Femur (tissue), 1 donor: ENCODE measurements at regions not wholly inside any gene's neighbourhood (a gene's known extent, or its start where the extent isn't known, plus 50 kb on each side); places are given as distances from the start of the nearest gene placed in this dataset.
"Not testable (repeated sequence)": the region's sequence is repeated elsewhere in the genome, so short reads cannot be mapped to it uniquely, and the experiment has no call there.

Source experiments
- DNase-seq: peaks from one replicate; pipeline ENCODE4 v3.0.0-alpha.2; 2017

DNA sequence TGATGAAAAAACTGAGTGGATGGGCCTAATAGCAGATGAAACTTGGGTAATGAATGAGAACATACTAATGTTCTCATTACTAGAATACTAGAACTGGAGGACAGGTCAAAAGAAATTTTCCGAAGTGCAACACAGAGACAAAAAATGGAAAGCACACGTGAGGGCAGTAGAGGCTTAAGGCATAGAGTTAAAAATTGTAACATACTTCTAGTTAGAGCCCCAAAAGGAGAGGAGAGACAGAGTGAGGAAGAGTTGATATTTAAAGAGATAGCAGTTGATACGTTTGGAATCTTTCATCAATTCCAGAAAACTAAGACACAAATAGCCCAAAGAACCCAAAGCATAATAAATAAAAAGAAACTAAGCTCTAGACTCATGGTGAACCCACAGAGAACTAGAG lies 327.9 kb downstream of the SQOR start:
- no peak for DNase-seq

DNA sequence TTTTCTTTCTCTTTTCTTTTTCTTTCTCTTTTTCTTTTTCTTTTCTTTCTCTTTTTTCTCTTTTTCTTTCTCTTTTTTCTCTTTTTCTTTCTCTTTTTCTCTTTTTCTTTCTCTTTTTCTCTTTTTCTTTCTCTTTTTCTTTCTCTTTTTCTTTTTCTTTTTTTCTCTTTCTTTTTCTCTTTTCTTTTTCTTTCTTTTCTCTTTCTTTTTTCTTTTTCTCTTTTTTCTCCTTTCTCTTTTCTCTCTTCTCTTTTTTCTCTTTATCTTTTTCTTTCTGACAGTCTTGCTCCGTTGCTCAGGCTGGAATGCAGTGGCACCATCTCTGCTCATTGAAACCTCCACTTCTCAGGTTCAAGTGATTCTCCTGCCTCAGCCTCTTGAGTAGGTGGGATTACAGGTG lies 335.7 kb downstream of the SQOR start:
- no peak for DNase-seq

DNA sequence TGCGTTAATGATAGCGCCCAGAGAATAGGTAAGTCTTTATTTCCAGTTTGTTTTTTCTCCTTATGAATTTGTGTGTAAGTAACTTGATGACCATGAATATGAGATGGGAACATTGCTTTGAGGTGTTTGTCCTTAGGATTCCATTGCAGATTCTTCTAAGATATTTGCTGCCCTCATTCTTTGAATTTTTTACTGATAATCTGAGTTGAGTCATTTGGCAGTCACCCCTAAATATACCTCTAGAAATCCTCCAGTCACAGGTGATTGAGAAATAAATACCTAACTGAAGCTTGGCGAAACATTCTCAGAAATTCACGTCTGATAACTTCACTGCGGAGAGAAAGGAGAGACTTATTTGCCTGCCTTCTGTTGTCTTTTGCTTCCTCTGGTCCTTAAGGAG lies 345.5 kb downstream of the SQOR start:
- no peak for DNase-seq

DNA sequence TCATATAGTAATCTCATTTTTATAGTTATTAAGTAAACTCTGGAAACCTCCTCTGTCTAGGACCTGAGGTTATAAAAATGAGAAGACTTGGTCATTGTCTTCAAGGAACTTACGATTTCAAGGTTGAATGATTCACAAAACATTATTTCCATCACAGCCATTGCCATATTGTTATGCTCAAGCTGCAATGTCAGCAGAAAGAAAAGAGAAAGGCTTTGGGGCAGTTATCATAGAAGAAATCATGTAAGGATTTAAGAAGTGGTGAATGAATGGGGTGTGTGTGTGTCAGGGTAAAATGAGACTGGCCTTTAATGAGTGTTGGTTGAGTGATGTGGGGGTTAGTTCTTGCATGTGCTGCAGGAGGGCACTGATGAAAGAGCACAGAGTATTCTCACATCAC lies 346.8 kb downstream of the SQOR start:
- DNase-seq = no peak

DNA sequence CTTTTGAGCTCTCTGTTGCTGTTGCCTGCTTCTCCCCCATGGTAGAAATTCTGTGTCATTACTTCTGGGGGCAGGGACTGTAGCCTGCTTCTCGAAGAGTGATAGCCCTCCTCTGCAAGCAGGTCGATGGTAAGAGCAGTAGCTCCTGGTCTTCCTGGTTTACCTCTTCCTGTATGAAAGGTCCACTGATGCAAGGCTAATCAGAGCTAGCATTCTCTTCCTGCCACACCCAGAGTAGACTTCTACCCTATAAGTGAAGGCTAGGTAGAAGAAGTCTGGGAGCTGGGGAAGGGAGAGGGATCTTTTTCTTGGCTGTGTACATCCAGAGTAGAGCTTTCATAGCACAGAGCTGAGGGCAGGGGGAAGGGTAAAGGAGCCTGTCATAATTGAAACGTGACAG lies 357.0 kb downstream of the SQOR start:
- no peak for DNase-seq

DNA sequence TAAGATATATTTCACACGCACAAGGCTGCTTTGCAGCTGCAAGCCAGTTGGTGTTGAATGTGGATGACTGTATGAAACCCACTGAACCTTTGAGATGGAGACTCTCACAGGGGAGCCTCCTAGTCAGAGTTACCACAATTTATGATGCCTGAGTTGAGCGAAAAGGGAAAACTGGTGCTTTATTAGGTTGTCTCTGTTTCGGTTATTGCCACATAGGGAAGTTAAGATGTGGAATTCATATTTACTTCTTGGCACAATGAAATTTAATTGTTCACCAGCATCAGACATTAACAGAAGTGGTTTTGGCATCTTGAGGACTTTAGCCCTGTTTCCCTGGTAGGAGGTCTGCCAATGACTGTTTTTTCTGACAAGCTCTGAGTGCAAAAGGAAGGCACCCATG lies 358.2 kb downstream of the SQOR start:
- DNase-seq = no peak

DNA sequence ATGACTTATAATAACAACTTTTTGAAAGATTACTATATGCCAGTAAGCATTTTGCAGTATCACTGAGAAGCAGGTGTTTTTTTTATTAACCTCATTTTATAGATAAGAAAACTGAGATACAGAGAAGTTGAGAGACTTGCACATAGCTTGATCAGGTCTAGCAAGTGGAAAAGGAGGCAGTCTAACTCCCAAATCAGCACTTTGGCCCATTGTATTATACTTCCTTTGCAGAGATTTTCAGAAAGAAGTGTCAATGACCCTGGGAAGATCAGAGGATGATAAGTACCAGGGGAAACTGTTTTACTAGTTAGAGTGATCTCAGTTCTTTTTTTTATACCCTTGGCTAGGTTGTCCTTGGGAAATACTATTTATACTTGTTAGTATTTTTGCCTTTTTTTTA lies 358.7 kb downstream of the SQOR start:
- no peak for DNase-seq

DNA sequence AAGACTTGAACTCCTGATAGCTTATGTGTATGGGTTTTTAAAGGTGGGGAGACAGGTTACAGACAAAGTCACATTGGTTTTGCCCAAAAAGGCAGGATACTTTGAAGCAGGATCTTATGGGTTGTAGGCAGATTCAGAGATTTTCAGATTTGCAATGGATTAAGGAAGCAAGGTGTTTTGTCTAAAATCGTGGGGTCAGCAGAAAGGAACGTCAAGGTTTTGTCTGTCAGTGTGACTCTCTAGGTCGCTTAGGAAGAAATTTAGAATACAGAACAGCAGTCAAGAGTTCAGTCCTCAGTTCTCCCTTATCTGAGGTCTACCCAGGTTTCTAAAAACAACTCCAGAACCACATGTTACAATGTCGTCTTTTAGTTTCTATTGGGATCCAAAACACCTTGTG lies 361.0 kb downstream of the SQOR start:
- DNase-seq = no peak

DNA sequence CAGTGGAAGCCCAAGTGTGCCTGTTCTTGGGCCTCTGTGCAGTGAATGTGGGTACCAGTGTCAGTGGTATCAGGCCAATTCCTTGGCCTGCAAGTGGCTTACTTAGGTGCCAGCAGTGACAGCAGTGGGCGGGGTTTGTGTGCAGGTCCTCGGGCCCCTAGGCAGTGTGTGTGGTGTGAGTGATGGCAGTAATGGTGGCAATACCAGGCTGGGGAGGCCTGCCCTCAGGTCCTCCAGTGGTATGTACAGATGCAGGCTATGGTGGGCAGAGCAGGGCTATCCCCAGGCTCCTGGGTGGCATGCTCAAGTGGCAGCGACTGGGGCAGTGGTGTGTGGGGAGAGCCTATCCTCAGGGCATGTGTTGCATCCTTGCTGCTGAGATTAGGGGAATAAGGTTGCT lies 379.7 kb downstream of the SQOR start:
- no peak for DNase-seq

DNA sequence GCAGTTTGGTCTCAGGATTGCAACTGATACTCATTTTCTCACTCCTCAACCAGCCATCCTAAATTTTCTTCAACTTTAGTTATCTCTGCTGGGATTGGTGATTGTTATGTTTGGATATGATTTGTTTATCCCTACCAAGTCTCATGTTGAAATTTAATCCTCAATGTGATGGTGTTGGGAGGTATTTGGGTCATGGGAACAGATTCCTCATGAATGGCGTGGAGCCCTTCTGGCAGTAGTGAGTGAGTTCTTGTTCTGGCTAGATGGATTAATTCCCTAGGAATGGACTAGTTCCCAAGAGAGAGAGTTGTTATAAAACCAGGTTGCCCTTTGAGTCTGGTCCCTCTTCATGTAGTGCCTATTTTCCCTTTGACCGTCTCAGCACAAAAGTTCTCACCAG lies 399.9 kb downstream of the SQOR start:
- no peak for DNase-seq

DNA sequence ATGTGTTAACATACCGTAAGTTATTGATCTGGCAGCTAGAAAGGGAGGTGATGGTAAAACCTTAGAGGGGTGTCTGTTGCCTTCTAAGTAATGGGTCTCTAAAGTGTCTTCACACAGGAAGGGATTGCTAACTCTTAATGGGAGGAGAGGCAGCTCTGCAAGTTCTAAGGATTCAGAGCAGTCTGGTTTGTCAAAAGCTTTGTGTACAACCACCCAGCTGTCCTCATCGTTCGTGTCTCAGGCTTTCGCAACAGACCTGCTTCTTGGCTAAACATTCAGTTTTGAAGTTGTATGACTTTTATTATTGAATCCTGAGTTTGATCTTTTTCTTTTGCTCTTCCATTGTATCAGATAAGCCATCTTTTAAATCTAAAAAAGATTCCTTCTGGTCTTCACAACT lies 404.9 kb downstream of the SQOR start:
- DNase-seq = no peak

DNA sequence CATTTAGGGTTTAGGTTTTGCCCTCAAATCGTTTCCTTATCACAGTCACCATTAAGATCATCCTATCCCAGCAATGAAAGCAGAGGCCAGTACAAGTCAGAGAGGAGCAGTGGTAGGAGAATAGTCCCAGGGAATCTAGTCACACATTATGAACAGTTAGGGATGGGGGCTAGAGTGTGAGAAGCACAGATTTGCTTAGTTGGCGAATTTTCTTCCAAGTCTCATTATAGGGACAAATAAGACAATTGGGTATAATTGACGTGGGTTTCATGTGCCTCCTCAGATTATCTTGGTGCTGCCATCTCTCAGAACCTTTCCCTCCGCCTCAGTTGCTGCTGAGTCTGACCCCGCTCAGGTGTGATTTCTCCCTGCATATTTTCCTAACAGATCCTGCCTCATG lies 407.1 kb downstream of the SQOR start:
- no peak for DNase-seq

DNA sequence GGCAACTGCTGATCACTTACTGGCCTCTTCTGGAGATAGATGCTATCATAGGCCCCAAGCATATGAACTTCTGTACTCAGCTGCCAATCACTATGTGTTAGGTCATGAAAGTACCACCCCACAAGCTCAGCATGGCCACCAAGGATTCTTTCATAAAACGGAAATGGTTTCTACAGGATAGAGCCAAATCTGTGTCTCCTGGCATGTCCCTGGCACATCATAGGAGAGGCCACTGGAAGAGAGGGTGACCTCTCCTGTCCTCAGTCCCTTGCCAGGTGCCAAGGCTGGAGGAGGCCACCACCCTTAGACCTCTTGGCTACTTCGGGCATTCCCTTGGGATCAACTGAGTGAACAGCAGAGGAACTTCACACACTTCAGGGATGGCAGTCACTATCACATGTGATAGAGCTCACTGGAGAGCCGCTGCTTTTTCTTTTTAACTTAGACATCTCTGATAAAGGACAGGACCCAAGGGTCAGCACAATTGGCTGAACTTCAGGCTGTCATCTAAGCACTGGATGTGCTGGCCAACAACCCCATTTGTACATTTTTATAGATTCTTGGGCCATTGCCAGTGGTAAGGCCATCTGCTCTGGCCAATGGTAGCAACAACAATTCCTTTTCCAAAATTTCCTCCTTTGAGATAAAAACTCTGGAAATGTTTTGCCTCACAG lies 425.2 kb downstream of the SQOR start:
- no peak for DNase-seq

DNA sequence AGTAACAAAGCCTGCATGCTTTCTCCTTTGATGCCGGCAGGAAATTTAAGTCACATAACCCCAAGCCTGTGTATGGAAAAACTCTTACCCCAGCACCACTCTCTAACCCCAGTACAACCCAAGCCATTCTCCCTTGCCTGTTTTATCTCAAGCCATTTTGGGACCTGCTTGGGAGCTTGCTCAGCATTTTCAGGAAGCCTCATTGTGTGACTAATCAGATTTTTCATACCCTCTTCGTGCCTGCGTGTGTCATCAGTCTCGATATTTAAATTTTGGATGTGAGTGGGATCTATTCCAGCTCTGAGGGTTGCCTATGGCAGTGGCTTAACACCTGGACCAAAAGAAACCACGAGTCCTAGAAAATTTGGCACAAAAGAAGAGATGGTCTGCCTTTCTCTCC lies 426.2 kb downstream of the SQOR start:
- DNase-seq = no peak

DNA sequence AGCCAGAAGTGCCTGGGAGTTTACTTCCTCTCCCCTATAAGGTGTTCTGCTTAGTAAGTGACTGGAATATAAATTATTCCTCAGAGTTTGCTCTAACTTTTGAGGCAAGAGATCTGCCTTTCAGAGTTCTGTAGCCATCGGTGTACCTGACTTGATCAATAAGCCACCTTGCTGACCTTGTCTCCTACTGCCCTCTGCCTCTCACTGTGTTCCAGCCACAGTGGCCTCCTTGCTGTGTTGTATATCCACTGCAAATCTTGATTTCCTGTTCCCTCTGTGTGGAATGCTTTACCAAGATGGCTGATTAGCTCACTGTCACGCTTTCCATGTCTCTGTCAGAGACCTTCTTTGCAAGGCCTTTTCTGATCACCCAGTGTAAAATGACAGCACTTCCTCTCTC lies 442.4 kb downstream of the SQOR start:
- no peak for DNase-seq

DNA sequence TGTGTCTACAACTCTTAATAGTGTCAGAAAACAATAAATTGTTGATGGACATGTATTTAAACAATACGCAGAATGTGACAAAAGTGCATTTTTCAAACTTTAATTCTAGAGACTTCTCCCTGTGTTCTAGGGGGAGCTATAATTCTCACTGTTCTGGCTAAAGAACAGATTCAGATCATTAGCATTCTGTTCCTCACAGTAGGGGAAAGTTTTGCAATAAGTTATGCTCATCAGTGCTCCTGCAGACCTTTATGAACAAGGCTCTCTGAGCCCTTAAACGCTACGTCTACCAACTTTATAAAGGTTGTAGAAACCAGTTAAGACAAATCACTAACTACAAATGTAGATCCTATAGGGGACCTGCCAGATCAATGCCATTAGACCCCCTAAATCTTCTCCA lies 444.2 kb downstream of the SQOR start:
- DNase-seq = no peak

DNA sequence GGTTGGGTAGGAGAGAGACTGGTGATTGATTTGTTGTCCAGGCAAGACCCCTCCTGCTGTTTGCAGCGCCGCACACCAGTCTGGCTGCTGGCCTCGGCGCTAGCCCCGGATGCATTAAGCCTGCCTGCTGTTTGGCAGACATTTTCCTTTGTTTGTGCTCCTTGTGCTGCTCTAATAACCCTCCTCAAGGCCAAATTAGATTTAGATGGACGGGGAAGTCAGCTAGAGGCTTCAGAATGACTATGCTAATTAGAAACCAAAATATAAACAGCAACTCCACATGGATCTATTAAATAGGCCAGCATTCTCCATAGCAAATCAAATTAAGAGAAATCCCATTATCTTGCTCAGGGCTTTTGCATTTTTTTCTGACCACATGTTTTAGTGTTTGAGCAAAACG lies 445.2 kb downstream of the SQOR start:
- DNase-seq = peak; percentile 21

DNA sequence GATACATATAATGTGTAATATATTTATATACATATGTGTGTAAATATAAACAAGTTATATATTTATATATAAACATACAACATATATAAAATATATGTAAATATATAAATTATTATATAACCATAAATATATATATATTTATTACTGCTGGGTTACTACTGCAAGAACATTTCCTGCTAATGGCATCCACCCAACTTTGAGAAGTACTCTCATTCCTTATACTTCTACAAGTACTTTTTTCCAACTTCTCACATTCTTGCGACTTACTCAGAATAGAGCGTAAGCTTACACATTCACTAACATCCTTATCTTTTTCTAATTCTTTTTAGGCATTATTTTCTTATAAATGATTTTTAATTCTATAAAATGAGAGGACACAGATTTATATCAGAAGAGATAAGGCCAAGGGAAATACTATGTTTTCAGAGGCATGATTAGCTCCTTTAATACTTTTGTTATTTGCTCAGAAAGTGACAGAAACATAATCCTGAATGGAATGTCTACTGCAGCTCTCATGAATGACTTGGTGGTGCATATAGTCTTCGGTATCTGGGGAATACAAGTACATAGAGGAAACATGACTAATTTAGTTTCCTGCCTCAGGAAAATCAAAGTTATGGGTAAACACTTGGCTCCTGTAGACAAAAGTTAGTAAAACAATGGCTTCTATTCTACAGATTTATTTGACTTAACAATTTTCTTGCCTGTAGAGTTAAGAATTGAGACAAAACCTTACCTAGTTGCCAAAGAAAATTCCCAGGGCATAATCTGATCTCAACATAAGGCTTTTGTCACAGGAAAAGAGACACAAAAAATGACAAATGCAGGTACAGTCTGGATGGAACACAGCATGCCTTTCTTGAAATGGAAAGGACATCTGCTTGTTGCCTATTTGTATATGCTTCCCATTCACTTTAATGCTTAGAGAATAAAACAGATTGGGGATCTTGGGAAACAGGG lies 453.9 kb downstream of the SQOR start:
- DNase-seq = no peak

DNA sequence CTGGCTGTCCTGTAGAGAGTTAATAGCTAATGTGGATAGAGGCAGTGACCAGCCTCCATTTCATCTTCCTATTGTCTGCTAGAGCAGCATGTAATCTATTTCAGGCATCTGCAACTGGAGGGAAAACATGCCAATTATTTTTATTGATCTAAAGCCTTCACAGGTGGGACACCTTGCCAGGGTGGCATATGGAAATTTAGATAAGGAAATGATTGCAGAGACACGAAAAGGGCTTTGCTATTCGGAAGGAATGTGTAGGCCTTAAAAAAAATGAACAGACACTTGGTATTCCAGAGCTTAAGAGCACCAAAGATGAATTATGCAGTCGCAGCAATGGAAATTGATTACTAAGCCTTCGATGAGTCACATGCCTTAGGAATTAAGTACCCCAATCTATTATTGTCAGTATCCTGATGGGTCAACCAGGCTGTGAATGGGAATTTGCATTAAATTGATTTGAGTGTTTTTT lies 454.7 kb downstream of the SQOR start:
- no peak for DNase-seq

DNA sequence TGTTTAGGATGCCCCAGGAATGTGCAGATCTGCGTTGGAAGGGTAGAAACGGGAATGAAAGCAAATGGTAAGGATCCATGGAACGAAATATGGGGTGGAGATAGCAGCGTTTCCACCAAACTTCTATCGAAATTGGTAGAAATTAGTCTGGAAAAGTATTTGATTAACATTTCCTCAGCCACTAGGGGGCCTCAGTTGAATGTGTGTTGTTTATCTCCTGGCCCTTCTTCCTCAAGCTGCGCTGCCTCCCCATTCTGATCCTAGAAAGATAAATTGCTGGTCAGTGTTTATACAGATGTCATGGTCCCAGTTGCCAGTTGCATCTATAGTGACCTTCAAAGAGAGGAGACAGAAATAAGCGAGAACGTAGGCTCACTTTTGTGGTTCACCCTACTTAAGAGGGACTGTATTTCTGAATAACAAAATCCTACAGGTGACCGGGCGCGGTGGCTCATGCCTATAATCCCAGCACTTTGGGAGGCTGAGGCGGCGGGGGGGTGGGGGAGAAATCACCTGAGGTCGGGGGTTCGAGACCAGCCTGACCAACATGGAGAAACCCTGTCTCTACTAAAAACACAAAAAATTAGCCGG lies 457.1 kb downstream of the SQOR start:
- DNase-seq = no peak

DNA sequence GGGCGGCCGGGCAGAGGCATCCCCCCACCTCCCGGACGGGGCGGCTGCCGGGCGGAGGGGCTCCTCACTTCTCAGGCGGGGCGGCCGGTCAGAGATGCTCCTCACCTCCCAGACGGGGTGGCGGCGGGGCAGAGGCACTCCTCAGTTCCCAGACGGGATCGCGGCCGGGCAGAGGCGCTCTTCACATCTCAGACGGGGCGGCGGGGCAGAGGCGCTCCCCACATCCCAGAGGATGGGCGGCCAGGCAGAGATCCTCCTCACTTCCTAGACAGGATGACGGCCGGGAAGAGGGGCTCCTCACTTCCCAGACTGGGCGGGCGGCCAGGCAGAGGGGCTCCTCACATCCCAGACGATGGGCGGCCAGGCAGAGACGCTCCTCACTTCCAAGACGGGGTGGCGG lies 463.2 kb downstream of the SQOR start:
- DNase-seq = not testable (repeated sequence)

DNA sequence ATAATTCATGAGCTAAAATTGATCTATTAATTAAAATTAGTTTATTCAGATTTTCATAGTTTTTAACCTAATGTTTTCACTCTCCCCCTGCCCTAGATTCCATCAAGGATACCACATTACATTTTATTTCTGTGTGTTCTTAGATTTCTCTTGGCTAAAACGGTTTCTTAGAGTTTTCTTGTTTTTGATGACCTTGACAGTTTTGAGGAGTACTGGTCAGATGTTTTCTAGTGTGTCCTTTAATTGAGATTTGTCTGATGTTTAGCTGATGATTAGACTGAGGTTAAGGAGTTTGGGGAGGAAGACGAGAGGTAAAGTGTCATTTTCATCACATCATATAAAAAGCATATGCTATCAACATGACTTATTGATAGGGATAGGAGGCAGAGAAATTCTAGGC lies 475.9 kb downstream of the SQOR start:
- DNase-seq = no peak

DNA sequence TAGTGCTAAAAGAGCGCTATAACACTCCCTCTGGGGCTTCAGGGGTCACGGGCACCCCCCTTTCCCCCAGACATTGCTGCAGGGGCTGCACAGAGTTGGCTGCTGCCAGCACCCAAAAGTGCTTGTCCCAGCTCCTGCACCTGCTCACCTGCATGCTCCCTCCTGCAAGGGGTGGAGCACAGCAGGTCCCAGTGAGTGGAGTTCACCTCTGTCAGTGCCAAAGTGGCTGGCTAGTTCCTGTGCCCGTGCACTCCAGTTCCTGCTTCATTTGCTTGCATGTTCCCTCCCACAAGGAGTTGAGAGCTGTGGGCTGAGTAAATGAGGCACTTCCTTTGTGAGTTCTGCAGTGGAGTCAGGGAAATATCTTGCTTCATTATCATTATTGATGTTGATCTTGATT lies 476.9 kb downstream of the SQOR start:
- no peak for DNase-seq

DNA sequence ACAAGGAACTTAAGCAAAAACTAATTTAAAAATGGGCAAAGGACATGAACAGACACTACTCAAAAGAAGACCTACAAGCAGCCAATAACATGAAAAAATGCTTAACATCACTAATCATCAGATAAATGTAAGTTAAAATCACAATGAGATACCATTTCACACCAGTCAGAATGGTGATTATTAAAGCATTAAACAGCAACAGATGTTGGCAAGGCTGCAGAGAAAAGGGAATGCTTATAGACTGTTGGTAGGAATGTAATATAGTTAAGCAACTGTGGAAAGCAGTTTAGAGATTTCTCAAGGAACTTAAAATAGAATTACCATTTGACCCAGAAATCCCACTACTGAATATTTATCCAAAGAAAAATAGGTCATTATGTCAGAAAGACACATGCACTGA lies 482.2 kb downstream of the SQOR start:
- DNase-seq = no peak
